Fibroblast of lung (primary cell): ENCODE measurements at regions not wholly inside any gene's neighbourhood (a gene's known extent, or its start where the extent isn't known, plus 50 kb on each side); places are given as distances from the start of the nearest gene placed in this dataset.

Experiments
- DNase-seq, 2 donors: peaks; one replicate each; pipeline versions ENCODE4 v3.0.0 to v3.0.0-alpha.2; 2010; ENCODE audit warnings: low read depth in 2 of 2
- H2AFZ ChIP-seq: 2 replicates; pipeline ENCODE4 v1.5.1; 2012; ENCODE audit warnings: low read length, control low read depth, inconsistent platforms
- H3K27ac ChIP-seq: 2 replicates; pipeline ENCODE4 v1.5.1; 2011; ENCODE audit warnings: low read length, control low read depth; ENCODE audit not compliant: insufficient read depth
- H3K27me3 ChIP-seq: 2 replicates; pipeline ENCODE4 v1.5.1; 2011; ENCODE audit warnings: mild to moderate bottlenecking, low read length; ENCODE audit not compliant: control insufficient read depth, insufficient read depth
- H3K36me3 ChIP-seq: 2 replicates; pipeline ENCODE4 v1.5.1; 2011; ENCODE audit warnings: low read length; ENCODE audit not compliant: control insufficient read depth, insufficient read depth
- H3K4me1 ChIP-seq: 2 replicates; pipeline ENCODE4 v1.5.1; 2011; ENCODE audit warnings: low read length; ENCODE audit not compliant: control insufficient read depth, insufficient read depth; ENCODE audit errors: extremely low read depth
- H3K4me2 ChIP-seq: 2 replicates; pipeline ENCODE4 v1.5.1; 2011; ENCODE audit warnings: low read length, control low read depth; ENCODE audit not compliant: insufficient read depth; ENCODE audit errors: extremely low read depth
- H3K4me3 ChIP-seq, 4 experiments: fragments of 200-600 bp in 1 of 4; sonication (generic) in 1 of 4; replicated peaks in 1 of 4; 2 replicates each; pipeline ENCODE4 v1.5.1; 2011 to 2016; ENCODE audit warnings: low read length in 4 of 4, low read depth in 3 of 4, mild to moderate bottlenecking in 3 of 4, control low read depth in 2 of 4, inconsistent platforms in 1 of 4, mixed read lengths in 1 of 4; ENCODE audit not compliant: insufficient read depth in 1 of 4; ENCODE audit errors: control extremely low read depth in 1 of 4
- H3K79me2 ChIP-seq: 2 replicates; pipeline ENCODE4 v1.5.1; 2012; ENCODE audit warnings: mild to moderate bottlenecking, low read length, inconsistent platforms; ENCODE audit not compliant: control insufficient read depth, insufficient read depth
- H3K9ac ChIP-seq: 2 replicates; pipeline ENCODE4 v1.5.1; 2011; ENCODE audit warnings: mild to moderate bottlenecking, low read length, control low read depth; ENCODE audit not compliant: insufficient read depth
- H3K9me3 ChIP-seq: 2 replicates; pipeline ENCODE4 v1.5.1; 2012; ENCODE audit warnings: low read depth, low read length; ENCODE audit not compliant: control insufficient read depth, insufficient read depth
- H4K20me1 ChIP-seq: 2 replicates; pipeline ENCODE4 v1.5.1; 2011; ENCODE audit warnings: low read length; ENCODE audit not compliant: control insufficient read depth, insufficient read depth; ENCODE audit errors: extremely low read depth
- CTCF ChIP-seq, 2 donors: IDR thresholded peaks in 1 of 2; conservative IDR thresholded peaks in 1 of 2; 1 replicate in 1 of 2; 2 replicates in 1 of 2; pipeline ENCODE4 v1.5.1; 2011 to 2012; ENCODE audit warnings: low read length in 2 of 2, control low read depth in 1 of 2, inconsistent platforms in 1 of 2, low read depth in 1 of 2, mild to moderate bottlenecking in 1 of 2
- EZH2 ChIP-seq: IDR thresholded peaks from 2 replicates; pipeline ENCODE4 v1.5.1; 2012; ENCODE audit warnings: low read length, control low read depth, mild to moderate bottlenecking; ENCODE audit errors: missing control alignments

GRCh38 chr16:17572145-17572544, 101.4 kb upstream of the XYLT1 start:
- Histone ChIP-seq H2AFZ (no peak overlapping the region), H3K27me3 (peaks cover 4% of the 10 kb centered on the region), H3K4me1 (no peaks in the 10 kb centered on the region), H3K4me3 (no peak overlapping the region), H3K9me3 (no peaks in the 10 kb centered on the region), H3K36me3 (no peaks in the 10 kb centered on the region), H4K20me1 (no peaks in the 10 kb centered on the region), H3K27ac (no peak overlapping the region), H3K79me2 (no peaks in the 10 kb centered on the region), H3K4me2 (no peak overlapping the region), H3K9ac (no peak overlapping the region)
- no peak for DNase-seq
- TF ChIP-seq CTCF (conservative IDR thresholded peaks at IDR 0.05 in 1 of 2, IDR thresholded peaks at IDR 0.05 in 1 of 2; ENCODE audit: low read depth in 1 of 2, low read length in 2 of 2), result no peak
- no peak for TF ChIP-seq EZH2

GRCh38 chr16:17571499-17572093, 100.8 kb upstream of the XYLT1 start:
- no peaks in the 10 kb centered on the region for H3K36me3 ChIP-seq
- no peak overlapping the region for H3K4me3 ChIP-seq
- peaks cover 4% of the 10 kb centered on the region for H3K27me3 ChIP-seq
- no peaks in the 10 kb centered on the region for H3K4me1 ChIP-seq
- H3K4me2 ChIP-seq, result no peak overlapping the region
- peak in 1 of 2 donors; percentile 58 for DNase-seq
- no peaks in the 10 kb centered on the region for H4K20me1 ChIP-seq
- no peaks in the 10 kb centered on the region for H3K9me3 ChIP-seq
- H3K79me2 ChIP-seq, result no peaks in the 10 kb centered on the region
- H3K9ac ChIP-seq, result no peak overlapping the region
- no peak overlapping the region for H2AFZ ChIP-seq
- no peak overlapping the region for H3K27ac ChIP-seq
- TF ChIP-seq EZH2 (no peak), CTCF (conservative IDR thresholded peaks at IDR 0.05 in 1 of 2, IDR thresholded peaks at IDR 0.05 in 1 of 2; ENCODE audit: low read depth in 1 of 2, low read length in 2 of 2) (no peak)

GRCh38 chr16:17568239-17568638, 97.5 kb upstream of the XYLT1 start:
- H3K79me2 ChIP-seq, result no peaks in the 10 kb centered on the region
- no peak overlapping the region for H3K4me3 ChIP-seq
- TF ChIP-seq EZH2 (no peak), CTCF (conservative IDR thresholded peaks at IDR 0.05 in 1 of 2, IDR thresholded peaks at IDR 0.05 in 1 of 2; ENCODE audit: low read depth in 1 of 2, low read length in 2 of 2) (no peak)
- H3K4me2 ChIP-seq, result no peak overlapping the region
- H3K27me3 ChIP-seq, result peaks cover 4% of the 10 kb centered on the region
- no peaks in the 10 kb centered on the region for H4K20me1 ChIP-seq
- H2AFZ ChIP-seq, result no peak overlapping the region
- H3K27ac ChIP-seq, result no peak overlapping the region
- H3K9me3 ChIP-seq, result no peaks in the 10 kb centered on the region
- no peak overlapping the region for H3K9ac ChIP-seq
- no peaks in the 10 kb centered on the region for H3K4me1 ChIP-seq
- DNase-seq, result no peak
- no peaks in the 10 kb centered on the region for H3K36me3 ChIP-seq
